ENCODE measurements at regions not wholly inside any gene's neighbourhood (a gene's known extent, or its start where the extent isn't known, plus 50 kb on each side); places are given as distances from the start of the nearest gene placed in this dataset.

GRCh38 chr9:75552941-75553340 lies 337.5 kb upstream of the PCSK5 start:
- CTCF ChIA-PET = no interaction called here

More at GRCh38 chr9:75552941-75553340, 337.5 kb upstream of the PCSK5 start:
- no peaks in the 10 kb centered on the region for H3K4me1 ChIP-seq (ENCODE audit: control insufficient read depth, insufficient read depth, low read length)
- H3K27ac ChIP-seq (ENCODE audit: insufficient read depth, low read length) = no peak overlapping the region
- no peak overlapping the region for H3K4me2 ChIP-seq (ENCODE audit: low read depth, low read length)
- H3K4ac ChIP-seq (ENCODE audit: low read depth, low read length) = no peak overlapping the region
- no peak overlapping the region for H2BK5ac ChIP-seq (ENCODE audit: low read depth, low read length, poor library complexity, severe bottlenecking)
- no peak overlapping the region for H4K8ac ChIP-seq (ENCODE audit: low read depth in 2 of 2, low read length in 2 of 2)
- H4K20me1 ChIP-seq (ENCODE audit: insufficient read depth, low read length) = no peaks in the 10 kb centered on the region
- no peak overlapping the region for H3K23ac ChIP-seq (ENCODE audit: low read depth, low read length)
- H3K79me1 ChIP-seq (ENCODE audit: low read depth in 1 of 2, low read length in 2 of 2) = no peaks in the 10 kb centered on the region
- no peak overlapping the region for H3K9ac ChIP-seq (ENCODE audit: low read depth, low read length)
- POLR2A ChIA-PET (ENCODE audit: unreplicated experiment) = no interaction called here
- H2BK20ac ChIP-seq (ENCODE audit: low read depth, low read length) = no peak overlapping the region
- H2BK15ac ChIP-seq (ENCODE audit: low read depth, low read length) = no peak overlapping the region
- no peak overlapping the region for H3K4me3 ChIP-seq (ENCODE audit: insufficient read depth, low read depth, low read length)
- no peak overlapping the region for H2AK9ac ChIP-seq (replicated peaks; ENCODE audit: low read depth, low read length, poor library complexity)
- no peak overlapping the region for H2AFZ ChIP-seq (replicated peaks; ENCODE audit: low read length, poor library complexity)
- DNase-seq (no peak), ATAC-seq (ENCODE audit: low read depth) (no peak)
- no peak overlapping the region for H3K14ac ChIP-seq (replicated peaks; ENCODE audit: low read depth, low read length)
- no peaks in the 10 kb centered on the region for H3K36me3 ChIP-seq (ENCODE audit: control insufficient read depth, insufficient read depth, low read length)
- H2AK5ac ChIP-seq (ENCODE audit: low read depth, low read length) = no peak overlapping the region
- dilution Hi-C loops (cut with HindIII; ENCODE audit: low sequenced_read_pairs, unreplicated experiment) (no loop called here), in situ Hi-C loops (cut with MboI; ENCODE audit: low sequenced_read_pairs) (no loop called here), intact Hi-C loops (cut with micrococcal nuclease) (no loop called here)
- no peak overlapping the region for H3K56ac ChIP-seq (ENCODE audit: extremely low read depth, insufficient read depth, low read length)
- H3K27me3 ChIP-seq (ENCODE audit: control insufficient read depth, insufficient read depth, low read length) = no peaks in the 10 kb centered on the region
- H4K5ac ChIP-seq (ENCODE audit: low read depth, low read length) = no peak overlapping the region
- no peak for TF ChIP-seq SMC3 (IDR thresholded peaks at IDR 0.05; ENCODE audit: low read depth, low read length)
- no peak for TF ChIP-seq ELK1 (IDR thresholded peaks at IDR 0.05; ENCODE audit: borderline replicate concordance, low read depth, low read length)
- no peak for TF ChIP-seq CEBPB (IDR thresholded peaks at IDR 0.05; ENCODE audit: low read depth, low read length)
- no peak for TF ChIP-seq NFE2L2 (IDR thresholded peaks at IDR 0.05; ENCODE audit: low read depth, low read length)
- no peak for TF ChIP-seq MXI1 (IDR thresholded peaks at IDR 0.05; ENCODE audit: borderline replicate concordance, low read depth, low read length)
- TF ChIP-seq RFX5 (IDR thresholded peaks at IDR 0.05; ENCODE audit: low read depth, low read length) = no peak
- TF ChIP-seq MAFK (IDR thresholded peaks at IDR 0.05; ENCODE audit: low read depth, low read length) = no peak
- no peak for TF ChIP-seq CTCF (conservative IDR thresholded peaks at IDR 0.05; ENCODE audit: low read depth, low read length)
- no peak for TF ChIP-seq MAZ (IDR thresholded peaks at IDR 0.05; ENCODE audit: borderline replicate concordance, low read depth, low read length)
- TF ChIP-seq POLR2A (IDR thresholded peaks at IDR 0.05; ENCODE audit: low read depth, low read length) = no peak
- no peak for TF ChIP-seq USF2 (IDR thresholded peaks at IDR 0.05; ENCODE audit: low read depth, low read length)
- TF ChIP-seq BHLHE40 (IDR thresholded peaks at IDR 0.05; ENCODE audit: low read depth, low read length) = no peak
- no peak for TF ChIP-seq RAD21 (IDR thresholded peaks at IDR 0.05; ENCODE audit: low read length)
- no peak for TF ChIP-seq FOS (IDR thresholded peaks at IDR 0.05; ENCODE audit: low read depth, low read length)
- no peak for TF ChIP-seq RCOR1 (IDR thresholded peaks at IDR 0.05; ENCODE audit: insufficient replicate concordance, low read length)
- no peak for TF ChIP-seq CHD1 (IDR thresholded peaks at IDR 0.05; ENCODE audit: low read depth, low read length)
- no peaks in the 10 kb centered on the region for H3K9me1 ChIP-seq (ENCODE audit: insufficient read depth, low read length)
- no peaks in the 10 kb centered on the region for H3K9me3 ChIP-seq (ENCODE audit: control insufficient read depth, insufficient read depth, low read length)
- H2BK120ac ChIP-seq (ENCODE audit: low read depth, low read length) = no peak overlapping the region
- no peak overlapping the region for H4K91ac ChIP-seq (ENCODE audit: insufficient read depth, low read depth, low read length)
- no peak overlapping the region for H3K18ac ChIP-seq (ENCODE audit: low read depth, low read length)
- BruUV-seq (replicated peaks) = no TSS peak
